ENCODE measurements at regions not wholly inside any gene's neighbourhood (a gene's known extent, or its start where the extent isn't known, plus 50 kb on each side); places are given as distances from the start of the nearest gene placed in this dataset.

GRCh38 chr20:52465991-52466390 lies 274.4 kb upstream of the ZFP64 start:
- no TSS peak for BruUV-seq (replicated peaks)
- Histone ChIP-seq H3K9me3 (replicated peaks; ENCODE audit: control insufficient read depth, insufficient read depth, low read length) (no peaks in the 10 kb centered on the region), H3K9ac (ENCODE audit: control insufficient read depth, insufficient read depth, low read length) (no peak overlapping the region), H3K27ac (ENCODE audit: control insufficient read depth, insufficient read depth) (no peak overlapping the region), H4K20me1 (ENCODE audit: control insufficient read depth, insufficient read depth) (no peaks in the 10 kb centered on the region), H3K4me3 (no peak overlapping the region), H3K4me2 (ENCODE audit: control insufficient read depth, insufficient read depth) (no peak overlapping the region), H2AFZ (ENCODE audit: control insufficient read depth, low read depth, low read length) (no peak overlapping the region), H3K27me3 (replicated peaks in 1 of 2; ENCODE audit: control insufficient read depth in 2 of 2, insufficient read depth in 2 of 2, low read length in 1 of 2) (no peaks in the 10 kb centered on the region), H3K36me3 (ENCODE audit: control insufficient read depth in 2 of 2, insufficient read depth in 2 of 2, low read length in 1 of 2) (no peaks in the 10 kb centered on the region), H3K4me1 (ENCODE audit: control insufficient read depth, insufficient read depth, low read length) (no peaks in the 10 kb centered on the region), H3K79me2 (ENCODE audit: control insufficient read depth, insufficient read depth, low read length) (no peaks in the 10 kb centered on the region)
- FAIRE-seq: no peak
- RAD21 ChIA-PET (ENCODE audit: unreplicated experiment): no interaction called here
- CTCF ChIA-PET: interaction anchor here (0.5 kb wide), 1 partner anchor 1812 kb away, joined by 3 read pairs; no protein-coding TSS in a partner anchor
- DNase-seq (ENCODE audit: low read depth, low spot score): no peak
- no peak for ATAC-seq
- WGBS (ENCODE audit: insufficient coverage, insufficient replicate concordance, low lambda C conversion rate, missing lambda C conversion rate): 43% methylated on average over 6 of the region's 6 CpGs
- intact Hi-C loops (cut with micrococcal nuclease; ENCODE audit: unreplicated experiment): no loop called here
- POLR2A ChIA-PET: no interaction called here
- in situ Hi-C loops (cut with MboI): no loop called here
- TF ChIP-seq NFIC (IDR thresholded peaks at IDR 0.05; ENCODE audit: low read depth, low read length) (no peak), STAT3 (IDR thresholded peaks at IDR 0.05; ENCODE audit: low read depth, low read length) (no peak), ZNF207 (IDR thresholded peaks at IDR 0.05; ENCODE audit: borderline replicate concordance) (no peak), MYC (IDR thresholded peaks at IDR 0.05; ENCODE audit: insufficient read depth, insufficient read length, insufficient replicate concordance, low read length, severe bottlenecking) (no peak), MXI1 (IDR thresholded peaks at IDR 0.05; ENCODE audit: low read depth, low read length) (no peak), YY1 (IDR thresholded peaks at IDR 0.05; ENCODE audit: low read depth, low read length) (no peak), CREB1 (IDR thresholded peaks at IDR 0.05; ENCODE audit: low read depth) (no peak), HDAC2 (IDR thresholded peaks at IDR 0.05) (no peak), RFX5 (IDR thresholded peaks at IDR 0.05; ENCODE audit: low read depth, low read length) (no peak), ZZZ3 (IDR thresholded peaks at IDR 0.05; ENCODE audit: control insufficient read depth, insufficient read length, low read depth) (no peak), SREBF2 (IDR thresholded peaks at IDR 0.05; ENCODE audit: low read length) (no peak), BCL3 (IDR thresholded peaks at IDR 0.05; ENCODE audit: borderline replicate concordance, insufficient read depth, low read depth, low read length, poor library complexity, severe bottlenecking) (no peak)
- TF ChIP-seq, protein P1, sequence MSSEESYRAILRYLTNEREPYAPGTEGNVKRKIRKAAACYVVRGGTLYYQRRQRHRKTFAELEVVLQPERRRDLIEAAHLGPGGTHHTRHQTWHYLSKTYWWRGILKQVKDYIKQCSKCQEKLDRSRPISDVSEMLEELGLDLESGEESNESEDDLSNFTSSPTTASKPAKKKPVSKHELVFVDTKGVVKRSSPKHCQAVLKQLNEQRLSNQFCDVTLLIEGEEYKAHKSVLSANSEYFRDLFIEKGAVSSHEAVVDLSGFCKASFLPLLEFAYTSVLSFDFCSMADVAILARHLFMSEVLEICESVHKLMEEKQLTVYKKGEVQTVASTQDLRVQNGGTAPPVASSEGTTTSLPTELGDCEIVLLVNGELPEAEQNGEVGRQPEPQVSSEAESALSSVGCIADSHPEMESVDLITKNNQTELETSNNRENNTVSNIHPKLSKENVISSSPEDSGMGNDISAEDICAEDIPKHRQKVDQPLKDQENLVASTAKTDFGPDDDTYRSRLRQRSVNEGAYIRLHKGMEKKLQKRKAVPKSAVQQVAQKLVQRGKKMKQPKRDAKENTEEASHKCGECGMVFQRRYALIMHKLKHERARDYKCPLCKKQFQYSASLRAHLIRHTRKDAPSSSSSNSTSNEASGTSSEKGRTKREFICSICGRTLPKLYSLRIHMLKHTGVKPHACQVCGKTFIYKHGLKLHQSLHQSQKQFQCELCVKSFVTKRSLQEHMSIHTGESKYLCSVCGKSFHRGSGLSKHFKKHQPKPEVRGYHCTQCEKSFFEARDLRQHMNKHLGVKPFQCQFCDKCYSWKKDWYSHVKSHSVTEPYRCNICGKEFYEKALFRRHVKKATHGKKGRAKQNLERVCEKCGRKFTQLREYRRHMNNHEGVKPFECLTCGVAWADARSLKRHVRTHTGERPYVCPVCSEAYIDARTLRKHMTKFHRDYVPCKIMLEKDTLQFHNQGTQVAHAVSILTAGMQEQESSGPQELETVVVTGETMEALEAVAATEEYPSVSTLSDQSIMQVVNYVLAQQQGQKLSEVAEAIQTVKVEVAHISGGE (CRISPR knock-in tag; IDR thresholded peaks at IDR 0.05): no peak
- SMC1A ChIA-PET (ENCODE audit: uncharacterized antibody, unreplicated experiment): interaction anchor here (0.8 kb wide), 1 partner anchor 1474 kb away, joined by 3 read pairs; no protein-coding TSS in a partner anchor

Data from GM12878 (cell line).